ENCODE measurements at regions not wholly inside any gene's neighbourhood (a gene's known extent, or its start where the extent isn't known, plus 50 kb on each side); places are given as distances from the start of the nearest gene placed in this dataset.

DNA sequence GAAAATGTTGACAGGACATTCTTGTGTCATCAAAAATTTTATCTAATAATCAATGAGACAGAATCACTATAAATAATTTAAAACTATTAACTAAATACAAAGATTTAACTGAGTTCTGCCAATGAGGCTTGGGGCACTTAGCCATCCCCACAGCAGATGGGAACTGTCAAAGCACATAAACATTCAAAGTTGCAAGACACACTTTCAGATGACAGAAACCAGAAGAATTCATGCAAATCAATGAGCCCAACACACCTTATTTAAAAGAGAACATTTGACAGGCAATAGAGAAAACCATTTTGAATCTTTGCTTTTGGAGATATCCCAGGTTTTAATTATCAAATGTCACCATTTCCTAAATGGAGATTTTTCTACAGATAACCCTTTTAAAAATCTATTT, 566.2 kb downstream of the IRS1 start:
- Histone ChIP-seq H3K14ac (ENCODE audit: insufficient read depth, low read length) (no peak overlapping the region), H3K79me2 (ENCODE audit: insufficient read depth, low read length) (no peaks in the 10 kb centered on the region), H3K23me2 (ENCODE audit: insufficient read length, low read depth, low read length, poor library complexity, severe bottlenecking) (no peaks in the 10 kb centered on the region), H4K20me1 (ENCODE audit: control insufficient read depth, insufficient read depth, insufficient read length) (no peaks in the 10 kb centered on the region), H2AFZ (ENCODE audit: low read length) (no peak overlapping the region), H3T11ph (ENCODE audit: low read length) (no peak overlapping the region), H4K5ac (ENCODE audit: insufficient read length, low read depth, low read length) (no peak overlapping the region), H3K56ac (ENCODE audit: insufficient read length, low read depth, low read length) (no peak overlapping the region), H3K4me2 (ENCODE audit: insufficient read depth, insufficient read length, low read length) (no peak overlapping the region), H3K23ac (ENCODE audit: insufficient read length, low read depth, low read length) (no peak overlapping the region), H3K4ac (ENCODE audit: low read depth, low read length) (no peak overlapping the region), H4K91ac (ENCODE audit: insufficient read length, low read depth, low read length) (no peak overlapping the region), H2BK15ac (ENCODE audit: low read depth, low read length) (no peak overlapping the region), H2BK120ac (ENCODE audit: low read depth, low read length, poor library complexity, severe bottlenecking) (no peak overlapping the region), H4K8ac (replicated peaks; ENCODE audit: insufficient read length, low read depth, low read length) (no peak overlapping the region), H2AK5ac (ENCODE audit: insufficient read length, low read length) (no peak overlapping the region), H3K18ac (ENCODE audit: insufficient read length, low read depth, low read length) (no peak overlapping the region), H3K9me3 (ENCODE audit: control insufficient read depth, low read depth, low read length) (no peaks in the 10 kb centered on the region), H2BK5ac (ENCODE audit: insufficient read length, low read length) (no peak overlapping the region), H2BK12ac (ENCODE audit: insufficient read length, low read depth, low read length) (no peak overlapping the region), H3K79me1 (ENCODE audit: insufficient read depth, low read depth, low read length, poor library complexity, severe bottlenecking) (no peaks in the 10 kb centered on the region), H3K9ac (ENCODE audit: extremely low read depth, insufficient read length, low read length) (no peak overlapping the region), H2BK20ac (ENCODE audit: low read depth, low read length, poor library complexity, severe bottlenecking) (no peak overlapping the region), H3K4me1 (ENCODE audit: insufficient read depth, low read length) (no peaks in the 10 kb centered on the region), H3K27ac (ENCODE audit: insufficient read length, low read depth, low read length) (no peak overlapping the region), H3K27me3 (ENCODE audit: insufficient read depth, low read length) (no peaks in the 10 kb centered on the region)
- no peaks in the 10 kb centered on the region for H3K4me1 Mint-ChIP-seq
- H3K9me3 Mint-ChIP-seq: no peaks in the 10 kb centered on the region
- DNase-seq: no peak
- no peak overlapping the region for H3K27ac Mint-ChIP-seq
- no peaks in the 10 kb centered on the region for H3K27me3 Mint-ChIP-seq (ENCODE audit: low read depth)
- H3K36me3 Mint-ChIP-seq (ENCODE audit: insufficient read depth in 1 of 3, low read depth in 3 of 3): no peaks in the 10 kb centered on the region
- no peak overlapping the region for H3K4me3 Mint-ChIP-seq
- TF ChIP-seq, protein P1, sequence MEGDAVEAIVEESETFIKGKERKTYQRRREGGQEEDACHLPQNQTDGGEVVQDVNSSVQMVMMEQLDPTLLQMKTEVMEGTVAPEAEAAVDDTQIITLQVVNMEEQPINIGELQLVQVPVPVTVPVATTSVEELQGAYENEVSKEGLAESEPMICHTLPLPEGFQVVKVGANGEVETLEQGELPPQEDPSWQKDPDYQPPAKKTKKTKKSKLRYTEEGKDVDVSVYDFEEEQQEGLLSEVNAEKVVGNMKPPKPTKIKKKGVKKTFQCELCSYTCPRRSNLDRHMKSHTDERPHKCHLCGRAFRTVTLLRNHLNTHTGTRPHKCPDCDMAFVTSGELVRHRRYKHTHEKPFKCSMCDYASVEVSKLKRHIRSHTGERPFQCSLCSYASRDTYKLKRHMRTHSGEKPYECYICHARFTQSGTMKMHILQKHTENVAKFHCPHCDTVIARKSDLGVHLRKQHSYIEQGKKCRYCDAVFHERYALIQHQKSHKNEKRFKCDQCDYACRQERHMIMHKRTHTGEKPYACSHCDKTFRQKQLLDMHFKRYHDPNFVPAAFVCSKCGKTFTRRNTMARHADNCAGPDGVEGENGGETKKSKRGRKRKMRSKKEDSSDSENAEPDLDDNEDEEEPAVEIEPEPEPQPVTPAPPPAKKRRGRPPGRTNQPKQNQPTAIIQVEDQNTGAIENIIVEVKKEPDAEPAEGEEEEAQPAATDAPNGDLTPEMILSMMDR (conservative IDR thresholded peaks at IDR 0.05): no peak

All from H9 (cell line).